Hepatocyte (in vitro differentiated cells): ENCODE measurements at regions not wholly inside any gene's neighbourhood (a gene's known extent, or its start where the extent isn't known, plus 50 kb on each side); places are given as distances from the start of the nearest gene placed in this dataset.

Experiments
- DNase-seq: peaks from one replicate; pipeline ENCODE4 v3.0.0-alpha.2; 2016; ENCODE audit warnings: low spot score
- H2AFZ ChIP-seq: fragments of 200-600 bp; sonication (generic); 2 replicates; pipeline ENCODE4 v1.6.0; 2016; ENCODE audit warnings: antibody characterized with exemption, mild to moderate bottlenecking
- H3K27ac ChIP-seq: fragments of 200-600 bp; sonication (generic); 2 replicates; pipeline ENCODE4 v1.5.1; 2016; ENCODE audit warnings: mild to moderate bottlenecking
- H3K27me3 ChIP-seq: fragments of 200-600 bp; sonication (generic); 2 replicates; pipeline ENCODE4 v1.6.1; 2016
- H3K36me3 ChIP-seq: fragments of 200-600 bp; sonication (generic); replicated peaks from 2 replicates; pipeline ENCODE4 v1.5.1; 2016; ENCODE audit warnings: low read depth; ENCODE audit not compliant: insufficient read depth
- H3K4me1 ChIP-seq: fragments of 200-600 bp; sonication (generic); 2 replicates; pipeline ENCODE4 v1.5.1; 2016; ENCODE audit warnings: mild to moderate bottlenecking, moderate library complexity; ENCODE audit not compliant: insufficient read depth
- H3K4me2 ChIP-seq: fragments of 200-600 bp; sonication (generic); 2 replicates; pipeline ENCODE4 v1.6.0; 2016
- H3K4me3 ChIP-seq: fragments of 200-600 bp; sonication (generic); 2 replicates; pipeline ENCODE4 v1.5.1; 2016; ENCODE audit warnings: mild to moderate bottlenecking
- H3K79me2 ChIP-seq: fragments of 200-600 bp; sonication (generic); 2 replicates; pipeline ENCODE4 v1.6.0; 2017; ENCODE audit warnings: mild to moderate bottlenecking
- H3K9me2 ChIP-seq: fragments of 200-600 bp; sonication (generic); replicated peaks from 2 replicates; pipeline ENCODE4 v1.6.0; 2017; ENCODE audit warnings: mild to moderate bottlenecking; ENCODE audit not compliant: insufficient read depth
- H3K9me3 ChIP-seq: fragments of 200-600 bp; sonication (generic); 2 replicates; pipeline ENCODE4 v1.5.1; 2016; ENCODE audit warnings: low read depth, mild to moderate bottlenecking
- H4K20me1 ChIP-seq: fragments of 200-600 bp; sonication (generic); 2 replicates; pipeline ENCODE4 v1.6.0; 2016; ENCODE audit warnings: mild to moderate bottlenecking; ENCODE audit not compliant: insufficient read depth, poor library complexity, severe bottlenecking
- EZH2 ChIP-seq: fragments of 200-600 bp; sonication (generic); IDR thresholded peaks from 2 replicates; pipeline ENCODE4 v1.6.1; 2016; ENCODE audit warnings: antibody characterized with exemption, mild to moderate bottlenecking, borderline replicate concordance
- EZH2phosphoT487 ChIP-seq: fragments of 200-600 bp; sonication (generic); IDR thresholded peaks from one replicate; pipeline ENCODE4 v1.6.1; 2018; ENCODE audit warnings: antibody characterized with exemption, mild to moderate bottlenecking, low read depth, moderate library complexity; ENCODE audit not compliant: unreplicated experiment, severe bottlenecking
- WGBS: methylation state at CpG from one replicate; pipeline ENCODE4 v1.1.6; 2016; ENCODE audit warnings: low lambda C conversion rate; ENCODE audit errors: missing lambda C conversion rate; 5-methylcytosine and 5-hydroxymethylcytosine counted together
- TF ChIP-seq, protein P1 (sequence below): fragments of 200-600 bp; sonication (generic); IDR thresholded peaks from 2 replicates; pipeline ENCODE4 v1.5.1; 2016; ENCODE audit warnings: antibody characterized with exemption, mild to moderate bottlenecking; ENCODE audit not compliant: poor library complexity

DNA sequence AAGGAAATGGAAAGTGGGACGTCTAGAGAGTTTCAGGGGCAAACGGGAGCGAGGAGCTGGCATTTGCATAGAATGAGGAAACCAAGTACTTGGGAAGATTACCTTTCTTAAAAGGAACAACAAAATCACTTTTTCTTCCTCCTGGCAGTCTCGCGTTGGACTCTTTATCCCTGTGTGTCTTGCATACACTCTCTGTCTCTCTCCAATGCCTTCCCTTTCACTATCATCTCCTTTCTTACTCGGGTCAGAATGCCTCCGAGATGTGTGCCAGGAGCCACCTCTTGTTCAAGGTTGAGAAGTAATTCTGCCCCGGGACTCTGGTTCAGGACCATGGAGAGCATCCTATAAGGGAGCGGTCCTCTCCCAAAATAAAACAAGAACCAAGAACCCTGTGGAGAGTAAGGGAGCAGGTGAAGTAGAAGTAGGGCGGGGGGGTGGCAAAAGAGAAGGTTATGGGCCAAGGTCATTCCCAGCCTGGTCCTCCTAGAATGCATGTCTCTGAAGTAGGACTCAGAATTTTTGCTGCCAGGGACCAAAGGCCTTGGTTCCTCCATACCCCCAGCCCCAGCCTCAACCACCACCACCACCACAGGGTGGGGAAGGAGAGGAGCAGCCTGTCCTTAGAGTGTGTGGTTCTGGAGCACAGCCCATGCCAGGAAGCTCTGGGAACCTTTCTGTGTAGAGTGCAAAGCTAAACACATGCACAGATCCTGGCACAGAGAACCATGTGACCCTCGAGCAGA lies 72.1 kb upstream of the ARAP3 start:
- TF ChIP-seq EZH2phosphoT487 (no peak), EZH2 (no peak)
- TF ChIP-seq, protein P1, sequence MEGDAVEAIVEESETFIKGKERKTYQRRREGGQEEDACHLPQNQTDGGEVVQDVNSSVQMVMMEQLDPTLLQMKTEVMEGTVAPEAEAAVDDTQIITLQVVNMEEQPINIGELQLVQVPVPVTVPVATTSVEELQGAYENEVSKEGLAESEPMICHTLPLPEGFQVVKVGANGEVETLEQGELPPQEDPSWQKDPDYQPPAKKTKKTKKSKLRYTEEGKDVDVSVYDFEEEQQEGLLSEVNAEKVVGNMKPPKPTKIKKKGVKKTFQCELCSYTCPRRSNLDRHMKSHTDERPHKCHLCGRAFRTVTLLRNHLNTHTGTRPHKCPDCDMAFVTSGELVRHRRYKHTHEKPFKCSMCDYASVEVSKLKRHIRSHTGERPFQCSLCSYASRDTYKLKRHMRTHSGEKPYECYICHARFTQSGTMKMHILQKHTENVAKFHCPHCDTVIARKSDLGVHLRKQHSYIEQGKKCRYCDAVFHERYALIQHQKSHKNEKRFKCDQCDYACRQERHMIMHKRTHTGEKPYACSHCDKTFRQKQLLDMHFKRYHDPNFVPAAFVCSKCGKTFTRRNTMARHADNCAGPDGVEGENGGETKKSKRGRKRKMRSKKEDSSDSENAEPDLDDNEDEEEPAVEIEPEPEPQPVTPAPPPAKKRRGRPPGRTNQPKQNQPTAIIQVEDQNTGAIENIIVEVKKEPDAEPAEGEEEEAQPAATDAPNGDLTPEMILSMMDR, result no peak
- Histone ChIP-seq H3K4me1 (no peaks in the 10 kb centered on the region), H2AFZ (no peak overlapping the region), H3K4me3 (no peak overlapping the region), H3K27me3 (peaks cover 37% of the 10 kb centered on the region), H3K27ac (no peak overlapping the region), H3K9me3 (no peaks in the 10 kb centered on the region), H3K9me2 (no peaks in the 10 kb centered on the region), H3K79me2 (no peaks in the 10 kb centered on the region), H3K4me2 (no peak overlapping the region), H4K20me1 (no peaks in the 10 kb centered on the region), H3K36me3 (no peaks in the 10 kb centered on the region)
- 20% methylated on average over 11 of the region's 11 CpGs for WGBS
- DNase-seq, result peak; percentile 54

DNA sequence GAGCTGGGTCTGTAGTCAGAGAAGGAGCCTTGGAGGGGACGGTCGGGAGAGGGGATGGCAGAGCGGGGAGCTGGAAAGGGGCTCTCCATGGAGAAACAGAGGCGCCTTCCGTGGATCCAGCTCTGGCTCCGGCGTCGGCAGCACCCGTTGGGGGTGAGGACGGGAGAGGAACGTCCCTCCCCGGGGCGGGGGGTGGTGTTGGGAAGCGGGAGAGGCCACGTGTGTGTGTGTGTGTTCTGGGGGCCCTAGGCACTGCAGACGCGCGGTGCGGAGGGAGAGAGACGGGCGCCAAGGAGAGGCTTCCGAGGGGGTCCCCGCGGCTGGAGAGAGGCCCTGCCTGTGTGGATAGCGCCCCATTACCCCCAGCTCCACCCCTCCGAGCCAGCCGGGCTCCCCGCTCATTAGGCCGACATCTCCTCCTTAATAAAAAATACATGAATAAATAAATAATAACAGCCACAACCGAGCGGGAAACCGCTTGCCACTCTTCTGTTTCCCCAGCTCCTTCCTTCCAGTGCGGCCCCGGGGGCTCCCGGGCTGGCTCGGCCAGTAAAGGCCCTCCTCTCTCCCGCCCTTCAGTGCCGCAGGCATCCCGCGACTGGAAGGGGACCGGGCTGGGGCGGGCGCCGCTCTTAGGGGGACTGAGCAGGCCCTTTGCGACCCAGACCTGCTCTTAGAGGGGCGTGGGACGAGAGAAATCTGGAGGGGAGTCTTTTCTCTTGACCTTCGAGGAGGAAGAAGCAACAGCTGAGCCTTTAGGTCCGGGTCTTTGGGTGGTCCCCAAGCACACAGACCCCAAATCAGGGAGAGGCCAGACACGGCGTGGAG lies 71.3 kb upstream of the ARAP3 start:
- peaks cover 34% of the 10 kb centered on the region for H3K27me3 ChIP-seq
- H3K79me2 ChIP-seq, result no peaks in the 10 kb centered on the region
- H3K4me1 ChIP-seq, result no peaks in the 10 kb centered on the region
- H3K4me2 ChIP-seq, result no peak overlapping the region
- DNase-seq, result no peak
- no peak overlapping the region for H2AFZ ChIP-seq
- 51% methylated on average over 42 of the region's 51 CpGs for WGBS
- H3K9me2 ChIP-seq, result no peaks in the 10 kb centered on the region
- no peak overlapping the region for H3K27ac ChIP-seq
- H3K9me3 ChIP-seq, result no peaks in the 10 kb centered on the region
- no peaks in the 10 kb centered on the region for H3K36me3 ChIP-seq
- TF ChIP-seq, protein P1, result no peak
- no peak for TF ChIP-seq EZH2
- no peak for TF ChIP-seq EZH2phosphoT487
- no peak overlapping the region for H3K4me3 ChIP-seq
- no peaks in the 10 kb centered on the region for H4K20me1 ChIP-seq

DNA sequence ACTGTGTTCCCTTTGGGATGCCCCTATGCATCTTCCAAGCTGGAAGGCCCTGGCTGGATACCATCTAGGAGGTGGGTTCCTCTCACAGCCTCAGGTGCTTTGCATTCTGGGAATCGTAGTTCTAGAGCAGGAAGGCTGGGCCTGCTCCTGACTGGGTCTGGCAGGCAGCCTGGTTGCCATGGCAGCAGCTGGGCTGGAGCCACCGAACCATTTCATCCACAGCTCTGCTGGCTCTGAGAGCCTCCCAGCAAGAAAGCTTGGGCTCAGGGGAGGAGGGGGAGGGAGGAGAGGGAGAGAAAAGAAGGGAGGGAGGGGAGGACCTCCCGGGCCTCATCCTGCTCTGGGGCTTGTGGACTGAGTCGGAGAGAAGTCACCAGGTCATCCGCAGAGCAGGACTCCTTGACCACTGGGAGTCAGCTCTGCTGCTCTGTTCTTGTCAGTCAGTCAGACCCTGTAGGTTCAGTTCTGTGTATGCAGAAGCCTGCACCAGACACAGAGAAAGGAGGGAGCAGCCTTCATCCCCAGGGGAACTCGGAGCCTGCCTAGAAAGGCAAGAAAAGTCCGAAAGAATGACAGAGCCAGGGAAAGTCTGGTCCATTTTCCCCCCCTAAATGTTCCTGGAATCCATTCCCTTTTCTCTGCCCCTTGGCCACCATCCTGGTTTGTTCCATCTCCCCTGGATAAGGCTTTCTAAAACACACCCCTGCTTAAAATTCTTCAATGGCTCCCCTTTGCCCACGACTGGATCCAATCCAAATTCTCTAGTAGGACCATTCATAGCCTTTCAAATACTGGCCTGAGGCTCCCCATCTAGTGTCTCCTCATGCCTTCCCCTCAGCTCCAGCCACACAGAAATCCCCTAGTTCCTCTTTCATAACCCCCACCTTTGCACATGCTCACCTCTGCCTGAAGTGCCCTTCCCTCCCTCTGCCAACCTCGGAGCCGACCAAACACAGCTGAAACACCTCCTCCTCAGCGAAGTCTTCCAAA lies 65.4 kb upstream of the ARAP3 start:
- DNase-seq, result peak; percentile 59
- no peaks in the 10 kb centered on the region for H3K9me2 ChIP-seq
- no peak overlapping the region for H2AFZ ChIP-seq
- no peak for TF ChIP-seq EZH2
- TF ChIP-seq EZH2phosphoT487, result no peak
- TF ChIP-seq, protein P1, result no peak
- no peak overlapping the region for H3K27ac ChIP-seq
- H3K9me3 ChIP-seq, result no peaks in the 10 kb centered on the region
- WGBS, result 67% methylated on average over 8 of the region's 11 CpGs
- no peaks in the 10 kb centered on the region for H3K4me1 ChIP-seq
- H3K4me3 ChIP-seq, result no peak overlapping the region
- peaks cover 16% of the 10 kb centered on the region for H3K27me3 ChIP-seq
- H3K79me2 ChIP-seq, result no peaks in the 10 kb centered on the region
- no peak overlapping the region for H3K4me2 ChIP-seq
- H3K36me3 ChIP-seq, result no peaks in the 10 kb centered on the region
- H4K20me1 ChIP-seq, result no peaks in the 10 kb centered on the region
